K562 (cell line): ENCODE measurements at regions not wholly inside any gene's neighbourhood (a gene's known extent, or its start where the extent isn't known, plus 50 kb on each side); places are given as distances from the start of the nearest gene placed in this dataset.

Source experiments
- ATAC-seq: fragments of 200-7000 bp; cut with Tn5 transposase; 3 replicates; pipeline ENCODE4 v1.9.1; 2020; ENCODE audit warnings: moderate library complexity
- BruUV-seq: library from RNA; stranded (reverse); fragments of 400-500 nt; replicated peaks from 2 replicates; lab custom pipeline; 2021; lab: Mats Ljungman, UMichigan
- CTCF ChIA-PET: fragments of 300-600 bp; formaldehyde crosslinking; extraction: SDS; loops from one replicate; lab custom pipeline; 2021; ENCODE audit warnings: low intra/inter-chr PET ratio; lab: Yijun Ruan, JAX
- POLR2A ChIA-PET: fragments of 300-600, 350-650 bp; sonication (Branson Sonifier 250); formaldehyde crosslinking; extraction: SDS; loops from one replicate; lab custom pipeline; 2021; ENCODE audit warnings: antibody characterized with exemption, inconsistent platforms; lab: Yijun Ruan, JAX
- DNase-seq, 4 experiments: peaks; one replicate each; pipeline versions ENCODE4 v3.0.0 to v3.0.0-alpha.2; 2011 to 2018; ENCODE audit warnings: low spot score in 3 of 4, mixed read lengths in 3 of 4; ENCODE audit errors: extremely low read depth in 1 of 4
- FAIRE-seq: peaks from 2 replicates; lab custom pipeline; 2011; peaks lifted over from hg19 to GRCh38; lab: Jason Lieb, UNC
- H2AFZ ChIP-seq: 2 replicates; pipeline ENCODE4 v1.6.0; 2011; ENCODE audit warnings: low read depth, low read length, control low read depth, inconsistent platforms
- H3K27ac ChIP-seq: fragments of 200-600 bp; 3 replicates; pipeline ENCODE4 v1.8.0; 2011; ENCODE audit warnings: low read depth, mild to moderate bottlenecking, control low read depth, inconsistent platforms, low read length, moderate library complexity, mixed read lengths; ENCODE audit errors: extremely low read depth
- H3K27me3 ChIP-seq, 2 experiments: fragments of 300-600 bp in 1 of 2; 2 replicates in 1 of 2; 3 replicates in 1 of 2; pipeline versions ENCODE4 v1.6.0 to v1.8.0; 2011; ENCODE audit warnings: inconsistent platforms in 2 of 2, low read length in 2 of 2, mild to moderate bottlenecking in 1 of 2, mixed read lengths in 1 of 2, moderate library complexity in 1 of 2; ENCODE audit not compliant: control insufficient read depth in 2 of 2, insufficient read depth in 2 of 2
- H3K36me3 ChIP-seq: fragments of 300-600 bp; 3 replicates; pipeline ENCODE4 v1.8.0; 2011; ENCODE audit warnings: mild to moderate bottlenecking, low read length, inconsistent platforms; ENCODE audit not compliant: control insufficient read depth, insufficient read depth
- H3K4me1 ChIP-seq, 2 experiments: fragments of 200-600 bp in 1 of 2; replicated peaks in 1 of 2; 2 replicates in 1 of 2; 3 replicates in 1 of 2; pipeline versions ENCODE4 v1.5.1 to v1.8.0; 2011; ENCODE audit warnings: inconsistent platforms in 2 of 2, low read length in 2 of 2, mild to moderate bottlenecking in 1 of 2, mixed read lengths in 1 of 2, moderate library complexity in 1 of 2; ENCODE audit not compliant: control insufficient read depth in 2 of 2, insufficient read depth in 2 of 2
- H3K4me2 ChIP-seq: 2 replicates; pipeline ENCODE4 v1.6.1; 2011; ENCODE audit warnings: low read length, control low read depth, inconsistent platforms, mixed read lengths; ENCODE audit not compliant: insufficient read depth
- H3K4me3 ChIP-seq: fragments of 200-600 bp; sonication (generic), shearing (Covaris generic); 2 replicates; pipeline ENCODE4 v1.5.1; 2016; ENCODE audit warnings: control low read depth, inconsistent platforms
- H3K79me2 ChIP-seq: fragments of 200-600 bp; 3 replicates; pipeline ENCODE4 v1.8.0; 2011; ENCODE audit warnings: low read length, inconsistent platforms; ENCODE audit not compliant: control insufficient read depth, insufficient read depth
- H3K9ac ChIP-seq, 2 experiments: 2 replicates each; pipeline versions ENCODE4 v1.6.0 to v1.6.1; 2011; ENCODE audit warnings: low read depth in 2 of 2, low read length in 2 of 2, control low read depth in 1 of 2, inconsistent platforms in 1 of 2, mild to moderate bottlenecking in 1 of 2, mixed read lengths in 1 of 2; ENCODE audit not compliant: insufficient read depth in 1 of 2
- H3K9me1 ChIP-seq: one replicate; pipeline ENCODE4 v1.6.0; 2011; ENCODE audit warnings: inconsistent platforms, mild to moderate bottlenecking, low read length, moderate library complexity; ENCODE audit not compliant: control insufficient read depth, insufficient read depth
- H3K9me3 ChIP-seq: replicated peaks from 2 replicates; pipeline ENCODE4 v1.5.1; 2011; ENCODE audit warnings: low read depth, low read length, inconsistent platforms; ENCODE audit not compliant: control insufficient read depth, insufficient read depth
- H4K20me1 ChIP-seq: replicated peaks from 2 replicates; pipeline ENCODE4 v1.6.1; 2011; ENCODE audit warnings: low read length, inconsistent platforms, mixed read lengths; ENCODE audit not compliant: control insufficient read depth, insufficient read depth
- NCOR1 ChIP-seq: fragments of 450-650 bp; IDR thresholded peaks from 2 replicates; pipeline ENCODE4 v1.6.1; 2016; ENCODE audit warnings: mild to moderate bottlenecking, moderate library complexity
- SMC3 ChIP-seq: conservative IDR thresholded peaks from 2 replicates; pipeline ENCODE4 v1.6.1; 2011; ENCODE audit warnings: low read depth, low read length, improper control_type of control experiment; ENCODE audit not compliant: insufficient read depth
- ZNF24 ChIP-seq: fragments of 450-650 bp; IDR thresholded peaks from 2 replicates; pipeline ENCODE4 v1.6.1; 2016
- ZNF316 ChIP-seq: fragments of 450-650 bp; IDR thresholded peaks from 2 replicates; pipeline ENCODE4 v1.6.1; 2016
- WGBS: fragments of 100-300 bp; shearing (Covaris generic); methylation state at CpG from one replicate; pipeline ENCODE4 v1.1.6; 2016; ENCODE audit warnings: low coverage, mixed read lengths; ENCODE audit not compliant: insufficient coverage; ENCODE audit errors: missing lambda C conversion rate; 5-methylcytosine and 5-hydroxymethylcytosine counted together
- in situ Hi-C: fragments of 300-500 bp; cut with MboI; formaldehyde crosslinking; loops from 4 replicates; pipeline ENCODE4 v1.15.0; 2018; ENCODE audit warnings: inconsistent platforms, mixed read lengths
- intact Hi-C: fragments of 100-400 bp; cut with micrococcal nuclease; formaldehyde crosslinking; loops from 2 replicates; pipeline ENCODE4 v1.14.2; 2022
- TF ChIP-seq, protein P1 (sequence below): fragments of 250-450 bp; sonication (Bioruptor Pico); IDR thresholded peaks from 2 replicates; pipeline ENCODE4 v1.5.0; 2020; ENCODE audit warnings: mild to moderate bottlenecking, borderline replicate concordance

DNA sequence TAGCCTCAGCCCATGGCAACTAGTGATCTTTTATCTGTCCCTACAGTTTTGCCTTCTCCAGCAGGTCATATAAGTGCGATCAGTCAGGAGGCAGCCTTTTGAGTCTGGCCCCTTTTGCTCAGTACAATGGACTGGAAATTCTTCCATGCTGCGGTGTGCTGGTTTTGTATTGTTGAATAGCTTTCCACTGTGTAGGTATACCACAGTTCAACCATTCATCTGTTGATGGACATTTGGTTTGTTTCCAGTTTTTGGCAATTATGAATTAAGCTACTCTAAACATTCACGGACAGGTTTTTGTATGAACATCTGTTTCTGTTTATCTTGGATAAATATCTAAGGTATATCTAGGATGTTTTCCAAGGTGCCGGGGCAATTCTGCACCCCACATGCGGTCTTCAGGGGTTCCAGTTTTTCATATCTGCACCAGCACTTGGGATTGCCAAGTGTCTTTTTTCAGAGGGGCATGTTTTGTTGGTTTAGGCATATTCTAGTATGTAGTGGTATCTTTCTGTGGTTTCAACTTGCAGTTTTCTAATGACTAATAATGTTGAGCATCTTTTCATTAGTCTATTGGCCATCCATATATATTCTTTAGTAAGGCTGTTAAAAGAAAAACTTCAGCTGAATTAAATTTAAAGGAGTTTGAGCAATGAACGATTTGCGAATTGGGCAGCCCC is 141.0 kb downstream of the TFAP2C start:
- no peak overlapping the region for H3K27ac ChIP-seq
- WGBS, result under 1% methylated on average over 7 of the region's 7 CpGs
- no peak overlapping the region for H3K4me3 ChIP-seq
- no peaks in the 10 kb centered on the region for H4K20me1 ChIP-seq
- TF ChIP-seq ZNF316, result no peak
- TF ChIP-seq NCOR1, result no peak
- TF ChIP-seq ZNF24, result no peak
- TF ChIP-seq SMC3, result no peak
- DNase-seq, result no peak
- ATAC-seq, result no peak
- FAIRE-seq, result no peak
- H3K36me3 ChIP-seq, result no peaks in the 10 kb centered on the region
- H2AFZ ChIP-seq, result no peak overlapping the region
- no peaks in the 10 kb centered on the region for H3K27me3 ChIP-seq
- no peaks in the 10 kb centered on the region for H3K9me3 ChIP-seq
- intact Hi-C loops (no loop called here), in situ Hi-C loops (no loop called here)
- no peak overlapping the region for H3K9ac ChIP-seq
- ChIA-PET POLR2A (no interaction called here), CTCF (no interaction called here)
- H3K4me1 ChIP-seq, result no peaks in the 10 kb centered on the region
- H3K9me1 ChIP-seq, result no peaks in the 10 kb centered on the region
- no peaks in the 10 kb centered on the region for H3K79me2 ChIP-seq
- H3K4me2 ChIP-seq, result no peak overlapping the region
- no TSS peak for BruUV-seq

DNA sequence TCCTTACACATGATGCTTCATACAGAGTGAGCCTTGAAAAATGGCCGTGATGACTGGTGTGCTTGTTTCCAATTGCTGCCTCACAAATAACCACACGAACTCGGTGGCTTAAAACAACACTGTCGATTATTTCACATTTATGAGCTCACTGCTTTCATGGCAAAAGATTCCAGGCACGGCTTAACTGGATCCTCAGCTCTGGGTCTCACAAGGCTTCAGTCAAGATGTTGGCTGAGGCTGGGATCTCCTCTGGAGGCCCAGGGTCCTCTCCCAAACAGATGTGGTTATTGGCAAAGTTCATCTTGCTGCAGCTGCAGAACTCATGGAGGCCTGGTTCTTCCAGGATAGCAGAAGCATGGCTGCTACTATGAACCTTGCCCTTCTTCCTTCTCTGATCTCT is 144.6 kb downstream of the TFAP2C start:
- H3K79me2 ChIP-seq, result no peaks in the 10 kb centered on the region
- intact Hi-C loops (no loop called here), in situ Hi-C loops (no loop called here)
- H4K20me1 ChIP-seq, result no peaks in the 10 kb centered on the region
- H3K27ac ChIP-seq, result no peak overlapping the region
- no peak overlapping the region for H3K9ac ChIP-seq
- H2AFZ ChIP-seq, result no peak overlapping the region
- no peaks in the 10 kb centered on the region for H3K9me1 ChIP-seq
- ATAC-seq, result no peak
- TF ChIP-seq, protein P1, sequence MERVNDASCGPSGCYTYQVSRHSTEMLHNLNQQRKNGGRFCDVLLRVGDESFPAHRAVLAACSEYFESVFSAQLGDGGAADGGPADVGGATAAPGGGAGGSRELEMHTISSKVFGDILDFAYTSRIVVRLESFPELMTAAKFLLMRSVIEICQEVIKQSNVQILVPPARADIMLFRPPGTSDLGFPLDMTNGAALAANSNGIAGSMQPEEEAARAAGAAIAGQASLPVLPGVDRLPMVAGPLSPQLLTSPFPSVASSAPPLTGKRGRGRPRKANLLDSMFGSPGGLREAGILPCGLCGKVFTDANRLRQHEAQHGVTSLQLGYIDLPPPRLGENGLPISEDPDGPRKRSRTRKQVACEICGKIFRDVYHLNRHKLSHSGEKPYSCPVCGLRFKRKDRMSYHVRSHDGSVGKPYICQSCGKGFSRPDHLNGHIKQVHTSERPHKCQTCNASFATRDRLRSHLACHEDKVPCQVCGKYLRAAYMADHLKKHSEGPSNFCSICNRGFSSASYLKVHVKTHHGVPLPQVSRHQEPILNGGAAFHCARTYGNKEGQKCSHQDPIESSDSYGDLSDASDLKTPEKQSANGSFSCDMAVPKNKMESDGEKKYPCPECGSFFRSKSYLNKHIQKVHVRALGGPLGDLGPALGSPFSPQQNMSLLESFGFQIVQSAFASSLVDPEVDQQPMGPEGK (CRISPR knock-in tag), result no peak
- H3K4me3 ChIP-seq, result no peak overlapping the region
- 0% methylated on average over 5 of the region's 5 CpGs for WGBS
- BruUV-seq, result no TSS peak
- H3K4me2 ChIP-seq, result no peak overlapping the region
- H3K36me3 ChIP-seq, result no peaks in the 10 kb centered on the region
- H3K4me1 ChIP-seq, result no peaks in the 10 kb centered on the region
- FAIRE-seq, result no peak
- H3K27me3 ChIP-seq, result peaks cover 2% of the 10 kb centered on the region in 2 experiments; a peak in 2 of 5 replicates
- no peaks in the 10 kb centered on the region for H3K9me3 ChIP-seq
- ChIA-PET CTCF (no interaction called here), POLR2A (interaction anchor here (0.6 kb wide), 2 partner anchors 69 to 1116 kb away, joined by 3 read pairs; no protein-coding TSS in a partner anchor)
- DNase-seq, result no peak
